T-helper 2 cell treated with Interferon-gamma antibody and Interleukin-4, amounts not matched to agents 5 μg/mL and 100 μg/mL, for 36 hours (primary cell): ENCODE measurements at regions not wholly inside any gene's neighbourhood (a gene's known extent, or its start where the extent isn't known, plus 50 kb on each side); places are given as distances from the start of the nearest gene placed in this dataset.

Experiments
- DNase-seq: peaks from one replicate; pipeline ENCODE4 v3.0.0; 2021; ENCODE audit warnings: low spot score
- H3K27ac Mint-ChIP-seq: one replicate; pipeline ENCODE4 v1.8.0; 2021; ENCODE audit warnings: mild to moderate bottlenecking, mixed read lengths
- H3K27me3 Mint-ChIP-seq: one replicate; pipeline ENCODE4 v1.8.0; 2021; ENCODE audit warnings: low read depth, mixed read lengths
- H3K36me3 Mint-ChIP-seq: one replicate; pipeline ENCODE4 v1.8.0; 2021; ENCODE audit warnings: low read depth, mixed read lengths
- H3K4me1 Mint-ChIP-seq: one replicate; pipeline ENCODE4 v1.8.0; 2021; ENCODE audit warnings: low read depth, mixed read lengths
- H3K4me3 Mint-ChIP-seq: one replicate; pipeline ENCODE4 v1.8.0; 2022; ENCODE audit warnings: mild to moderate bottlenecking, moderate library complexity, mixed read lengths
- H3K9me3 Mint-ChIP-seq: one replicate; pipeline ENCODE4 v1.8.0; 2021; ENCODE audit warnings: mixed read lengths

GRCh38 chr10:52895059-52895458, 122.5 kb upstream of the MBL2 start:
- no peak overlapping the region for H3K4me3 Mint-ChIP-seq
- H3K4me1 Mint-ChIP-seq: no peaks in the 10 kb centered on the region
- H3K27me3 Mint-ChIP-seq: no peaks in the 10 kb centered on the region
- DNase-seq: no peak
- no peaks in the 10 kb centered on the region for H3K36me3 Mint-ChIP-seq
- no peaks in the 10 kb centered on the region for H3K9me3 Mint-ChIP-seq
- H3K27ac Mint-ChIP-seq: no peak overlapping the region

GRCh38 chr10:52890281-52890680, 117.7 kb upstream of the MBL2 start:
- Mint-ChIP-seq H3K36me3 (no peaks in the 10 kb centered on the region), H3K9me3 (no peaks in the 10 kb centered on the region), H3K4me1 (no peaks in the 10 kb centered on the region), H3K4me3 (no peak overlapping the region), H3K27me3 (no peaks in the 10 kb centered on the region), H3K27ac (no peak overlapping the region)
- no peak for DNase-seq

GRCh38 chr10:52889611-52890010, 117.0 kb upstream of the MBL2 start:
- Mint-ChIP-seq H3K36me3 (no peaks in the 10 kb centered on the region), H3K27me3 (no peaks in the 10 kb centered on the region), H3K27ac (no peak overlapping the region), H3K4me3 (no peak overlapping the region), H3K9me3 (no peaks in the 10 kb centered on the region), H3K4me1 (no peaks in the 10 kb centered on the region)
- DNase-seq: no peak

GRCh38 chr10:52883996-52884871, 111.7 kb upstream of the MBL2 start:
- no peak for DNase-seq

DNA sequence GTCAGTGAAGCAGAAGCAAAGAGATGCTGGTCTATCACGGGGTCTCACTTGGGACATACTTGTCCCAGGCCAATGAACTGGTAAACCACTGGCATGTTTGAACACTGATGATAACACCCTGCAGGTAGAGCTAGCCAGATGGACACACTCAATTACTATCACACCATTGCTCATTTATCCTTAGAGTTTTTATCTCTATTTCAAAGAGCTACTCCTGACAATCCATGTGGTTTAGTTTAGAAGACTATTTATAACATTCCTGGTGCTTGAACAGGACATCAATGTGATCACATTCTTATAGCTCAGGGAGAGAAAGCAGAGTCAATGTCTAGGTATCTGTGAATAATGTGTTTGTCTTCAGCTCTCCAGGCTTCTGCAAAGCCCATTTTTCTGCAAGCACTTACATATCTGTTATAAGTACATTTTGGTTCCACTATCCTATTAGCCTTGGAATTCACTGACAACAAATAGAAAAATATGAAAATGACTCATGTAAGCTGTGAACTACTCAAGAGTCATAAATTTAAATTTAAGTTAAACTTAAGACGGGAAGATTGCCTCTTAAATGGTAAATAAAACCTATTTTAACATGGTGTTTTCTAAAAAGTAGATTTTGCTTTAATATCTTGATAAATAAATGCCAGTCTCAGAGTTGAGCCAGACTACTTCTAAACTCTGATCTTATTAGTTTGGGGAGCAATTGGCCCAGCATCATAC, 106.7 kb upstream of the MBL2 start:
- no peak overlapping the region for H3K27ac Mint-ChIP-seq
- no peaks in the 10 kb centered on the region for H3K4me1 Mint-ChIP-seq
- H3K36me3 Mint-ChIP-seq: no peaks in the 10 kb centered on the region
- H3K9me3 Mint-ChIP-seq: no peaks in the 10 kb centered on the region
- DNase-seq: no peak
- no peaks in the 10 kb centered on the region for H3K27me3 Mint-ChIP-seq
- H3K4me3 Mint-ChIP-seq: no peak overlapping the region

More at GRCh38 chr10:52883996-52884871, 111.7 kb upstream of the MBL2 start:
- H3K4me3 Mint-ChIP-seq: no peak overlapping the region
- no peak overlapping the region for H3K27ac Mint-ChIP-seq
- H3K9me3 Mint-ChIP-seq: no peaks in the 10 kb centered on the region
- no peaks in the 10 kb centered on the region for H3K4me1 Mint-ChIP-seq
- no peaks in the 10 kb centered on the region for H3K27me3 Mint-ChIP-seq
- no peaks in the 10 kb centered on the region for H3K36me3 Mint-ChIP-seq

GRCh38 chr10:52877451-52877850, 104.9 kb upstream of the MBL2 start:
- no peak for DNase-seq
- no peaks in the 10 kb centered on the region for H3K36me3 Mint-ChIP-seq
- no peak overlapping the region for H3K4me3 Mint-ChIP-seq
- no peaks in the 10 kb centered on the region for H3K4me1 Mint-ChIP-seq
- no peaks in the 10 kb centered on the region for H3K9me3 Mint-ChIP-seq
- no peaks in the 10 kb centered on the region for H3K27me3 Mint-ChIP-seq
- no peak overlapping the region for H3K27ac Mint-ChIP-seq

DNA sequence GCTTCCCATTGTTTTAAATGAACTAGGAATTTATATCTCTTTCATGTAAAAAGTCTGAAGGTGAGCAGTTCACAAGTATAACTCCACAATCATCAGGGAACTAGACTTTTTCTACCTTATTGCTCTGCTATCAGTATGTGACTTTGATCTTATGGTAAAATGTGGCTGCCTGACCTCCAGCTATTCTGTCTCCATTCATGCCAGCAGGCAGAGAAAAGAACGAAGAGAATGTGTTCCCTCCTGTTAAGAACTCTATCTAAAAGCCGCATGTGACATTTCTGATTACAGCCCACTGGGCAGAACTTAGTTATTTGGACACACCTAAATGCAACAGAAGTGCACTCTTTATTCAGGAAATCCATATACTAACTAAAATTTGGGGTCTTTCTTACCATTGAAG, 102.8 kb upstream of the MBL2 start:
- H3K4me3 Mint-ChIP-seq: no peak overlapping the region
- no peaks in the 10 kb centered on the region for H3K27me3 Mint-ChIP-seq
- no peak for DNase-seq
- H3K4me1 Mint-ChIP-seq: no peaks in the 10 kb centered on the region
- no peaks in the 10 kb centered on the region for H3K9me3 Mint-ChIP-seq
- no peaks in the 10 kb centered on the region for H3K36me3 Mint-ChIP-seq
- no peak overlapping the region for H3K27ac Mint-ChIP-seq

DNA sequence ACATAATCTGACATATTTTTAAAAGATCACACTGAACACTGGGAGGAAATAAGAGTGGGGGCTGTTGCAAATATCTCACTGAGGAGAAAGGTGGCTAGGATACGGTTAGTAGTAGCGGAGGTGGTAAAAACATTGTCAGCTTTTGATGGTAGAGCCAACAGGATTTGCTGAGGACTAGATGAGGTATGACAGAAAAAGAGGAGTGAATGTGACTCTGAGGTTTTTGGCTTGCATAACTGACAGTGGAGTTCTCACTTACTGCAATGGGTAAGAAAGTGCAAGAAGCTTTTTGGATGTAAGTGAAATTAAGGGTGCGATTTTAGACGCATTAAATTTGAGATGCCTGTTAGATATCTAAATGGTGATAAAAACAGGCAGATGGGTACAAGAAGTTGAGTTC, 102.0 kb upstream of the MBL2 start:
- Mint-ChIP-seq H3K4me1 (no peaks in the 10 kb centered on the region), H3K27ac (no peak overlapping the region), H3K27me3 (no peaks in the 10 kb centered on the region), H3K36me3 (no peaks in the 10 kb centered on the region), H3K4me3 (no peak overlapping the region), H3K9me3 (no peaks in the 10 kb centered on the region)
- no peak for DNase-seq

GRCh38 chr10:52871191-52871843, 98.7 kb upstream of the MBL2 start:
- peaks cover 19% of the 10 kb centered on the region for H3K9me3 Mint-ChIP-seq
- no peaks in the 10 kb centered on the region for H3K27me3 Mint-ChIP-seq
- H3K36me3 Mint-ChIP-seq: no peaks in the 10 kb centered on the region

GRCh38 chr10:52870562-52870961, 98.0 kb upstream of the MBL2 start:
- no peak for DNase-seq
- no peaks in the 10 kb centered on the region for H3K36me3 Mint-ChIP-seq
- no peaks in the 10 kb centered on the region for H3K4me1 Mint-ChIP-seq
- peaks cover 22% of the 10 kb centered on the region for H3K9me3 Mint-ChIP-seq
- H3K4me3 Mint-ChIP-seq: no peak overlapping the region
- no peak overlapping the region for H3K27ac Mint-ChIP-seq
- H3K27me3 Mint-ChIP-seq: no peaks in the 10 kb centered on the region

More at GRCh38 chr10:52871191-52871843, 98.7 kb upstream of the MBL2 start:
- DNase-seq: no peak
- H3K4me3 Mint-ChIP-seq: no peak overlapping the region
- H3K4me1 Mint-ChIP-seq: no peaks in the 10 kb centered on the region
- H3K27ac Mint-ChIP-seq: no peak overlapping the region

GRCh38 chr10:52869864-52870263, 97.3 kb upstream of the MBL2 start:
- Mint-ChIP-seq H3K36me3 (no peaks in the 10 kb centered on the region), H3K27me3 (no peaks in the 10 kb centered on the region), H3K27ac (no peak overlapping the region), H3K4me3 (no peak overlapping the region), H3K4me1 (no peaks in the 10 kb centered on the region), H3K9me3 (peaks cover 22% of the 10 kb centered on the region)
- DNase-seq: no peak

DNA sequence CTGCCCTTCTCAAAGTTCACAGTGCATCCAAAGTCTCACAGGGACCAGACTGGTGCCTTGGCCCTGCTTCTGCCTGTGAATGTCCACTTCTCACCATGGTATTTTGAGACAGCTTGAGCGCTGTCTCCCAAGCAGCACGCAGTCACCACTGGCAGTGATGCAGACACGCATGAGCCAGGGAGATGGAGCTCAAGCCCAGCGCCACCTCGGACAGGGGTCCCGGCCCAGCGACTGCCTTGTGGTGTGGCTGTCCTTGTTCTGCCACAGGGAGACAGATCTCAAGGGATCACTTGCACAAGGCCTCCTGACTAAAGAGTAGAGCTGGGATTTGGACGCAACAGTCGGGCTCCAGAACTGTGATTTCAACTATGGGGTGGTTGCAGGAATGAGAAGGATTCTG, 92.6 kb upstream of the MBL2 start:
- H3K4me3 Mint-ChIP-seq: no peak overlapping the region
- H3K9me3 Mint-ChIP-seq: peaks cover 22% of the 10 kb centered on the region
- no peaks in the 10 kb centered on the region for H3K27me3 Mint-ChIP-seq
- no peaks in the 10 kb centered on the region for H3K4me1 Mint-ChIP-seq
- DNase-seq: no peak
- H3K27ac Mint-ChIP-seq: no peak overlapping the region
- no peaks in the 10 kb centered on the region for H3K36me3 Mint-ChIP-seq

GRCh38 chr10:52864201-52865106, 91.9 kb upstream of the MBL2 start:
- Mint-ChIP-seq H3K9me3 (peaks cover 22% of the 10 kb centered on the region), H3K27ac (no peak overlapping the region), H3K4me1 (no peaks in the 10 kb centered on the region), H3K27me3 (no peaks in the 10 kb centered on the region), H3K4me3 (no peak overlapping the region), H3K36me3 (no peaks in the 10 kb centered on the region)
- no peak for DNase-seq
